Hepatocyte (in vitro differentiated cells): ENCODE measurements at regions not wholly inside any gene's neighbourhood (a gene's known extent, or its start where the extent isn't known, plus 50 kb on each side); places are given as distances from the start of the nearest gene placed in this dataset.

ENCODE experiments used
- CTCF ChIP-seq: fragments of 200-600 bp; sonication (generic); IDR thresholded peaks from 2 replicates; pipeline ENCODE4 v1.5.1; 2016; ENCODE audit warnings: antibody characterized with exemption, mild to moderate bottlenecking; ENCODE audit not compliant: poor library complexity
- EZH2 ChIP-seq: fragments of 200-600 bp; sonication (generic); IDR thresholded peaks from 2 replicates; pipeline ENCODE4 v1.6.1; 2016; ENCODE audit warnings: antibody characterized with exemption, mild to moderate bottlenecking, borderline replicate concordance
- EZH2phosphoT487 ChIP-seq: fragments of 200-600 bp; sonication (generic); IDR thresholded peaks from one replicate; pipeline ENCODE4 v1.6.1; 2018; ENCODE audit warnings: antibody characterized with exemption, mild to moderate bottlenecking, low read depth, moderate library complexity; ENCODE audit not compliant: unreplicated experiment, severe bottlenecking

DNA sequence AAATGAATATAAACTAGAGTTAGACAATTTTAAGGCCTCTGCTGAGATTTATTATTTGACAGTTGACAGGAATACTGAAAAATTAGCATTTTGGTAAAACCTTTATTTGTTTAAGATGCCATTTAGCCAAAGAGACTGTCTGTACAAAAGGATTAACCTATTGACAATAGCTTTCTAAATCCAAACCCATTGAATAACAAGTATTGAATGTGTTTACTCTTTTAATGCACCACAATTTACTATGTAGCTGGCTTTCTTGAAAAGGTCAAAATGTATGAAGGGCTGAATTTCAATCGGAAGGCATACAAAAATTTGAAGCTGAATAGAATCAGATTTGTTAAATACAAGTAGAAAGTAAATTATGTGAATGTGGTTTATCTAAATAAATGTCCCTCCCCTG is 374.5 kb downstream of the TEX13C start:
- TF ChIP-seq EZH2: no peak
- TF ChIP-seq CTCF: no peak
- TF ChIP-seq EZH2phosphoT487: no peak
